ENCODE measurements at regions not wholly inside any gene's neighbourhood (a gene's known extent, or its start where the extent isn't known, plus 50 kb on each side); places are given as distances from the start of the nearest gene placed in this dataset.

- no peak overlapping the region for H3K4me3 ChIP-seq (ENCODE audit: low read depth in 2 of 2, low read length in 1 of 2)
- ChIA-PET POLR2A (no interaction called here), CTCF (no interaction called here)
- H2AFZ ChIP-seq (ENCODE audit: low read depth) = no peak overlapping the region
- no peak overlapping the region for H3K27ac ChIP-seq (ENCODE audit: low read depth in 2 of 2, low read length in 1 of 2)
- H3K4me2 ChIP-seq = no peak overlapping the region
- no peaks in the 10 kb centered on the region for H3K36me3 ChIP-seq (replicated peaks in 1 of 2; ENCODE audit: control insufficient read depth in 1 of 2, insufficient read depth in 2 of 2, low read length in 1 of 2)
- no peaks in the 10 kb centered on the region for H3K27me3 ChIP-seq (ENCODE audit: insufficient read depth)
- H3F3A ChIP-seq (replicated peaks; ENCODE audit: insufficient read depth) = no peaks in the 10 kb centered on the region
- no peaks in the 10 kb centered on the region for H3K9me2 ChIP-seq
- TF ChIP-seq MAX (IDR thresholded peaks at IDR 0.05; ENCODE audit: low read depth) (no peak), IRF3 (IDR thresholded peaks at IDR 0.05; ENCODE audit: low read depth, low read length) (no peak), GATA2 (CRISPR knock-in tag; IDR thresholded peaks at IDR 0.05) (no peak), FOXM1 (IDR thresholded peaks at IDR 0.05; ENCODE audit: low read depth) (no peak)
- no peak for DNase-seq
- WGBS (ENCODE audit: low lambda C conversion rate) = 48% methylated on average over 11 of the region's 13 CpGs
- no peaks in the 10 kb centered on the region; a peak in 2 of 4 replicates for H3K4me1 ChIP-seq (ENCODE audit: control insufficient read depth in 1 of 2, insufficient read depth in 2 of 2, low read depth in 1 of 2, low read length in 1 of 2)
- no peak overlapping the region for H3K9ac ChIP-seq
- no peaks in the 10 kb centered on the region for H3K9me3 ChIP-seq
- H3K79me2 ChIP-seq (ENCODE audit: insufficient read depth) = no peaks in the 10 kb centered on the region
- no peaks in the 10 kb centered on the region for H4K20me1 ChIP-seq (ENCODE audit: insufficient read depth)
Observed at GRCh38 chr4:184889666-184890335, 64.0 kb upstream of the ACSL1 start.

DNA sequence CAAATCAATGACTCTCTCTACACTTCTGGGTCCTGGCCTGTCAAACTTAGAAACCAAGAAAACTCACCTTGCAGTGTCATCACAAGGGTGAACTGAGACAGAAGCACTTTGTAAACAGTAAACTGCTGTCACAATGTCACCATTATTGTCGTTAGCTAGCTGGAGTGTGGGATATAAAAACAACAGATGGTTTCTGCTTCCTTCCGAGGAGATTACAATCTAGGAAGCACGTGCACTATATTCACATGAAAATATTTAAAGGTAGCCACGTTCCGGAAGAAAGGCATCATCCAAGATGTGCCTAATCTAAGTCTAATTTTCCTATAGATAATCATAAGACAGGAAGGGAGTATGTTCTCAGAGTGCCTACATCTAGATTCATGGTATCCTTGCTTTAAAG, 64.7 kb upstream of the ACSL1 start:
- Histone ChIP-seq H3K4me3 (ENCODE audit: low read depth in 2 of 2, low read length in 1 of 2) (no peak overlapping the region), H3K36me3 (replicated peaks in 1 of 2; ENCODE audit: control insufficient read depth in 1 of 2, insufficient read depth in 2 of 2, low read length in 1 of 2) (no peaks in the 10 kb centered on the region), H3K9me3 (no peaks in the 10 kb centered on the region), H3K27ac (ENCODE audit: low read depth in 2 of 2, low read length in 1 of 2) (no peak overlapping the region), H3K4me2 (no peak overlapping the region), H2AFZ (ENCODE audit: low read depth) (no peak overlapping the region), H3K9me2 (no peaks in the 10 kb centered on the region), H4K20me1 (ENCODE audit: insufficient read depth) (no peaks in the 10 kb centered on the region), H3K4me1 (ENCODE audit: control insufficient read depth in 1 of 2, insufficient read depth in 2 of 2, low read depth in 1 of 2, low read length in 1 of 2) (no peaks in the 10 kb centered on the region; a peak in 2 of 4 replicates), H3F3A (replicated peaks; ENCODE audit: insufficient read depth) (no peaks in the 10 kb centered on the region), H3K79me2 (ENCODE audit: insufficient read depth) (no peaks in the 10 kb centered on the region), H3K27me3 (ENCODE audit: insufficient read depth) (no peaks in the 10 kb centered on the region), H3K9ac (no peak overlapping the region)
- CTCF ChIA-PET = no interaction called here
- WGBS (ENCODE audit: low lambda C conversion rate) = 37% methylated on average over 5 of the region's 5 CpGs
- TF ChIP-seq POLR2AphosphoS5 (IDR thresholded peaks at IDR 0.05; ENCODE audit: low read depth, low read length) = no peak
- TF ChIP-seq SIN3A (IDR thresholded peaks at IDR 0.05; ENCODE audit: borderline replicate concordance, low read depth, low read length) = no peak
- no peak for TF ChIP-seq RAD21 (IDR thresholded peaks at IDR 0.05; ENCODE audit: low read length)
- no peak for TF ChIP-seq FOXJ3 (CRISPR knock-in tag; IDR thresholded peaks at IDR 0.05)
- no peak for TF ChIP-seq ZBTB33 (IDR thresholded peaks at IDR 0.05; ENCODE audit: borderline replicate concordance, low read depth)
- TF ChIP-seq PBX3 (IDR thresholded peaks at IDR 0.05) = no peak
- no peak for TF ChIP-seq MAX (IDR thresholded peaks at IDR 0.05; ENCODE audit: low read depth)
- POLR2A ChIA-PET = no interaction called here
- DNase-seq = no peak

Data from SK-N-SH (cell line).